NT2/D1 (cell line): ENCODE measurements at regions not wholly inside any gene's neighbourhood (a gene's known extent, or its start where the extent isn't known, plus 50 kb on each side); places are given as distances from the start of the nearest gene placed in this dataset.

Experiments
- SUZ12 ChIP-seq: IDR thresholded peaks from 2 replicates; pipeline ENCODE4 v1.6.1; 2011; ENCODE audit not compliant: insufficient read length, insufficient read depth; ENCODE audit errors: extremely low read depth
- YY1 ChIP-seq: IDR thresholded peaks from 2 replicates; pipeline ENCODE4 v1.6.1; 2011; ENCODE audit not compliant: insufficient read length, insufficient read depth
- ZNF274 ChIP-seq: IDR thresholded peaks from 2 replicates; pipeline ENCODE4 v1.6.1; 2011; ENCODE audit warnings: mild to moderate bottlenecking, low read depth, low read length

DNA sequence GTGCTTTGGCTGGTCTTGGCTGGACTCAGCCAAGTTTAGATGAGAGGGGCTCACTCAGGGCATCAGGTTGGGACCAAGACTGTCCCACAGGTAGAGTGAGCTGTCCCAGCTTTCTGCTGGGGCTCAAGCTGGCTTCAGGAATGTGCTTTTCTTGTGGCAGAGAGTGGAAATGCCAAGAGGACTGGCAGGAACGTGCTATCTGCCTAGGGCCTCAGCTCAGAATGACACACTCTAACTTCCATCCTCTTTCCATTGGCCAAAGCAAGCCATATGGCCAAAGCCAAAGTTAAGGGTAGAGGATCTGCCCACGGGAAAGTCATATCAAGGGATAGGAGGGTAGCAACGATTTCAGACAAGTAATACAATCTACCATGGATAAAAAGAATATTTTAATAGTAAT is 178.8 kb downstream of the ABHD5 start:
- no peak for TF ChIP-seq SUZ12
- no peak for TF ChIP-seq ZNF274
- TF ChIP-seq YY1: no peak
